ENCODE measurements at regions not wholly inside any gene's neighbourhood (a gene's known extent, or its start where the extent isn't known, plus 50 kb on each side); places are given as distances from the start of the nearest gene placed in this dataset.

- TF ChIP-seq CTCF (IDR thresholded peaks at IDR 0.05 in 8 of 11, conservative IDR thresholded peaks at IDR 0.05 in 3 of 11) (no peak), POLR2A (IDR thresholded peaks at IDR 0.05) (no peak)
These were observed 50.8 kb upstream of the MYCN start for GRCh38 chr2:15889442-15890123.

Measured in spleen (tissue), 7 donors.